ENCODE measurements at regions not wholly inside any gene's neighbourhood (a gene's known extent, or its start where the extent isn't known, plus 50 kb on each side); places are given as distances from the start of the nearest gene placed in this dataset.
A peak's percentile ranks its signal among the peaks of the same experiment; 100 is the strongest.

- H3K4me3 ChIP-seq (ENCODE audit: low read depth, low read length), result no peak overlapping the region
- DNase-seq (ENCODE audit: low read depth), result peak; percentile 8
- no peak for TF ChIP-seq CTCF (IDR thresholded peaks at IDR 0.05; ENCODE audit: insufficient read depth, low read depth, low read length, missing control alignments)
These were observed 163.5 kb upstream of the NT5C1B start for GRCh38 chr2:18752667-18753422.

GRCh38 chr2:18752022-18752493, 162.7 kb upstream of the NT5C1B start:
- DNase-seq (ENCODE audit: low read depth), result no peak
- TF ChIP-seq CTCF (IDR thresholded peaks at IDR 0.05; ENCODE audit: insufficient read depth, low read depth, low read length, missing control alignments), result no peak
- H3K4me3 ChIP-seq (ENCODE audit: low read depth, low read length), result no peak overlapping the region

GRCh38 chr2:18750672-18751554, 161.5 kb upstream of the NT5C1B start:
- DNase-seq (ENCODE audit: low read depth), result no peak
- no peak for TF ChIP-seq CTCF (IDR thresholded peaks at IDR 0.05; ENCODE audit: insufficient read depth, low read depth, low read length, missing control alignments)
- H3K4me3 ChIP-seq (ENCODE audit: low read depth, low read length), result no peak overlapping the region

- peak; percentile 61 for TF ChIP-seq CTCF (IDR thresholded peaks at IDR 0.05; ENCODE audit: insufficient read depth, low read depth, low read length, missing control alignments)
- peak; percentile 48 for DNase-seq (ENCODE audit: low read depth)
These were observed 160.7 kb upstream of the NT5C1B start for GRCh38 chr2:18749912-18750526.

GRCh38 chr2:18745431-18746272, 156.3 kb upstream of the NT5C1B start:
- no peak overlapping the region for H3K4me3 ChIP-seq (ENCODE audit: low read depth, low read length)
- DNase-seq (ENCODE audit: low read depth), result no peak
- no peak for TF ChIP-seq CTCF (IDR thresholded peaks at IDR 0.05; ENCODE audit: insufficient read depth, low read depth, low read length, missing control alignments)

More at GRCh38 chr2:18749912-18750526, 160.7 kb upstream of the NT5C1B start:
- no peak overlapping the region for H3K4me3 ChIP-seq (ENCODE audit: low read depth, low read length)
